Activated CD8-positive, alpha-beta T cell treated with anti-CD3 and anti-CD28 coated beads for 36 hours (primary cell): ENCODE measurements at regions not wholly inside any gene's neighbourhood (a gene's known extent, or its start where the extent isn't known, plus 50 kb on each side); places are given as distances from the start of the nearest gene placed in this dataset.

ENCODE experiments used
- ATAC-seq: fragments of 200-7000 bp; cut with Tn5 transposase; one replicate; pipeline ENCODE4 v1.10.0; 2021; ENCODE audit warnings: mild to moderate bottlenecking, moderate library complexity
- CTCF ChIA-PET: fragments of 350-600 bp; sonication (Branson Sonifier 250); formaldehyde crosslinking; loops from one replicate; lab custom pipeline; 2021; ENCODE audit warnings: antibody characterized with exemption; lab: Charles Lee
- POLR2A ChIA-PET: fragments of 350-600 bp; sonication (Branson Sonifier 250); formaldehyde crosslinking; loops from one replicate; lab custom pipeline; 2021; ENCODE audit warnings: antibody characterized with exemption; lab: Charles Lee
- DNase-seq: peaks from one replicate; pipeline ENCODE4 v3.0.0-alpha.2; 2020
- H3K27ac Mint-ChIP-seq: one replicate; pipeline ENCODE4 v1.8.0; 2021; ENCODE audit warnings: mild to moderate bottlenecking, mixed read lengths
- H3K27me3 Mint-ChIP-seq: one replicate; pipeline ENCODE4 v1.8.0; 2021; ENCODE audit warnings: mixed read lengths
- H3K36me3 Mint-ChIP-seq: one replicate; pipeline ENCODE4 v1.8.0; 2021; ENCODE audit warnings: low read depth, mixed read lengths
- H3K4me1 Mint-ChIP-seq: one replicate; pipeline ENCODE4 v1.8.0; 2021; ENCODE audit warnings: low read depth, mixed read lengths
- H3K4me3 Mint-ChIP-seq: one replicate; pipeline ENCODE4 v1.8.0; 2021; ENCODE audit warnings: mild to moderate bottlenecking, moderate library complexity, mixed read lengths
- H3K9me3 Mint-ChIP-seq: one replicate; pipeline ENCODE4 v1.8.0; 2021; ENCODE audit warnings: mixed read lengths
- intact Hi-C: fragments of 100-400 bp; cut with micrococcal nuclease; formaldehyde crosslinking; loops from one replicate; pipeline ENCODE4 v1.10.0; 2022
- TF ChIP-seq, protein P1 (sequence below): fragments of 200-600 bp; IDR thresholded peaks from one replicate; pipeline ENCODE4 v1.8.0; 2022; ENCODE audit warnings: antibody characterized with exemption, mild to moderate bottlenecking

DNA sequence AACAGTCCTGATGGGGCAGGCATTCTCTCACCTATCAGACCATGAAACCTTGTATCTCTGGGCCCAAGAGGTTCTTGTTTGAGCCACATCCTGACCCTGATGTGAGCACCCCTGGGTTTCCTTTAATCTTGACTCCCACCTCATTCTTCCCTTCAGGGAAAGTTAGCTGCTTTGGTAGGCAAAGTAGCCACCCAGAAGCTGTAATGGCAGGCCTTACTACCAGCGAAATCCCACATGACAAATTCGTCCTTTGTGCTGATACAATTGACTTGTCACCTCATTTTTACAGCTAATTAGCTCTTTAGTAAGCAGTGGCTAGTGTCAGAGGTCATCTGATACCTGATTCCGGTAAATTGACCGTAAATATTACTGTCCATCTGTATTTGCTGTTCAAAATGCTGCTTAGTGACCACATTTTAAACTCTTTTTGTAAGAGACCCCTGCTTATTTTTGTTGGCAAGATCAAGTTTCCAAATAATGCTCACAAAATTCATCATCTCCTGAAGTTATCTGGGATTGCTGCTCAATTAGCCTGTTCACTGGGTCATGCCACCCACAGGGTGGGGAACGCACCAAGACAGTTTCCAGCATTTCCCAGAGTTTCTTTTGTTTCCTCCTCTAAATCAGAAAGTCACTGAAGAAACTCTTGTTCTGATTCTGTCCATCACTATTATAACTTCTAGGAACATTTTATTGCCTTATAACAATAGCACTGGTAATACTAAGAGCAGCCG is 329.7 kb downstream of the GPAT3 start:
- TF ChIP-seq, protein P1, sequence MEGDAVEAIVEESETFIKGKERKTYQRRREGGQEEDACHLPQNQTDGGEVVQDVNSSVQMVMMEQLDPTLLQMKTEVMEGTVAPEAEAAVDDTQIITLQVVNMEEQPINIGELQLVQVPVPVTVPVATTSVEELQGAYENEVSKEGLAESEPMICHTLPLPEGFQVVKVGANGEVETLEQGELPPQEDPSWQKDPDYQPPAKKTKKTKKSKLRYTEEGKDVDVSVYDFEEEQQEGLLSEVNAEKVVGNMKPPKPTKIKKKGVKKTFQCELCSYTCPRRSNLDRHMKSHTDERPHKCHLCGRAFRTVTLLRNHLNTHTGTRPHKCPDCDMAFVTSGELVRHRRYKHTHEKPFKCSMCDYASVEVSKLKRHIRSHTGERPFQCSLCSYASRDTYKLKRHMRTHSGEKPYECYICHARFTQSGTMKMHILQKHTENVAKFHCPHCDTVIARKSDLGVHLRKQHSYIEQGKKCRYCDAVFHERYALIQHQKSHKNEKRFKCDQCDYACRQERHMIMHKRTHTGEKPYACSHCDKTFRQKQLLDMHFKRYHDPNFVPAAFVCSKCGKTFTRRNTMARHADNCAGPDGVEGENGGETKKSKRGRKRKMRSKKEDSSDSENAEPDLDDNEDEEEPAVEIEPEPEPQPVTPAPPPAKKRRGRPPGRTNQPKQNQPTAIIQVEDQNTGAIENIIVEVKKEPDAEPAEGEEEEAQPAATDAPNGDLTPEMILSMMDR: no peak
- POLR2A ChIA-PET: no interaction called here
- CTCF ChIA-PET: no interaction called here
- no peak overlapping the region for H3K27ac Mint-ChIP-seq
- H3K4me3 Mint-ChIP-seq: no peak overlapping the region
- H3K27me3 Mint-ChIP-seq: no peaks in the 10 kb centered on the region
- no peaks in the 10 kb centered on the region for H3K36me3 Mint-ChIP-seq
- no peaks in the 10 kb centered on the region for H3K9me3 Mint-ChIP-seq
- no peaks in the 10 kb centered on the region for H3K4me1 Mint-ChIP-seq
- DNase-seq: no peak
- ATAC-seq: no peak
- intact Hi-C loops: no loop called here

DNA sequence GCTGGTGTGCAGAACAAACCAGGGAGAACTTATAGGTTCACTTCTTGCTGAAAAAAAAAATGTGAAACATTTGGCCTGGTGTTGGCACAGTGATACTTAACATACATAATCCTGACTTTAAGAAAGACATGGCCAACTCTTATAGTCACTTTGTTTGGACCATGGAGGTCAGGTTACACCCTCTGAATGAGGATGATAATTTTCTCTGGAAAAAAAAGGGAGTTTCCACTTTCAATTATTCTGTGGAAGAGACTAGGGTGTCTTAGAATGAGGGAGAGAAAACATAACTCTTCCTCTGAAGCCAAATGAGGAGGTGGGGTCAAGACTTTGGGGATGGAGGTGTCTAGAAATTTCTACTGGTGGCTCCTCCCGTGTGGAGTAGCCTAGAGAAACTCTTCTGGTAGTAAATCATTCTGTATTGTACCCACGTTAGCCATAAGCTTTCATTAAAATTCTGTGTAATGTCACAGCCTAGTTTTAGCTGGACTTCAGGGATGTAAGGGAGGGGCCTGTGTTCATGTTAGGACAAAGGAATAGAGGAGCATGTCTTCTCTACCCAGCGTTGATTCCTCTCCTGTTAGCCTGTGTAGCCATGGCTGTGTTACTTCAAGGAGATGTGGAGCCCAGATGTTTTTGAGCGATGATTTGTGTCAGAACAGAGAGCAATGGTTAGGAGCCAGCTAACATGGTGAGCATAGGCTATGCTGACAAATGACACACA is 328.3 kb downstream of the GPAT3 start:
- H3K4me1 Mint-ChIP-seq: no peaks in the 10 kb centered on the region
- ChIA-PET POLR2A (no interaction called here), CTCF (no interaction called here)
- H3K9me3 Mint-ChIP-seq: no peaks in the 10 kb centered on the region
- TF ChIP-seq, protein P1: no peak
- no peak overlapping the region for H3K27ac Mint-ChIP-seq
- no peaks in the 10 kb centered on the region for H3K36me3 Mint-ChIP-seq
- intact Hi-C loops: no loop called here
- no peak for ATAC-seq
- no peaks in the 10 kb centered on the region for H3K27me3 Mint-ChIP-seq
- no peak for DNase-seq
- no peak overlapping the region for H3K4me3 Mint-ChIP-seq

DNA sequence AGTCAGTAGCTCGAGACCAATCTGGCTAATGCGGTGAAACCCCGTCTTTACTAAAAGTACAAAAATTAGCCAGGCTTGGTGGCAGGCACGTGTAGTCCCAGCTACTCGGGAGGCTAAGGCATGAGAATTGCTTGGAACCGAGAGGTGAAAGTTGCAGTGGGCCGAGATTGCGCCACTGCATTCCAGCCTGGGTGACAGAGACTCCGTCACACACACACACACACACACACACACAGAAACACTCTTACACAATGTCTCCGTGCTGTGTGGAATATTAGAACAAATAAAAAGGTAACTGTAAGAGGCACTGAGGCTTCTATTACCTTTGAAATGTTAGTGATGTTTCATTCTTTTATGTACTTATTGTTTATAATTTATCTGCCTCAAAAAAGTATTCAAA is 326.6 kb downstream of the GPAT3 start:
- TF ChIP-seq, protein P1: no peak
- H3K36me3 Mint-ChIP-seq: no peaks in the 10 kb centered on the region

DNA sequence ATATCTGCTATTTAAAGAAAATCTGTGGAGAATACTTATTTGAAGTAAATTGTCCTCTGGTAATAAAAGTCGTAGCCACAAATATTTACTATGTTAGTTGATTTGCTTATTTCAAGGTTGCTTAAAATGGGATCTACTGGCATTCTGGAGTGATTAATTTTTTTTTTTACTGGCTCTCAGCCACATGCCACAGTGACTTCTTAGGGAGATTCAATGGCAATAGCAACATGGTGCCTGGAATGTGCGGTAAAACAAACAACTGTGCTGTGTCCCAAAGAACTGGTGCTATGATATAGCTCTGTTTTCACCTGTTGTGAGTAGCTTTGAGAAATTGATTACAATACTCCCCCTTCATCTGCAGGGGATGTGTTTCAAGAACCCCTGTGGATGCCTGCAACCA is 324.3 kb downstream of the GPAT3 start:
- Mint-ChIP-seq H3K4me1 (no peaks in the 10 kb centered on the region), H3K36me3 (no peaks in the 10 kb centered on the region), H3K27ac (no peak overlapping the region), H3K27me3 (no peaks in the 10 kb centered on the region), H3K4me3 (no peak overlapping the region), H3K9me3 (no peaks in the 10 kb centered on the region)
- no peak for DNase-seq
- ChIA-PET POLR2A (no interaction called here), CTCF (no interaction called here)
- TF ChIP-seq, protein P1: no peak
- ATAC-seq: no peak
- intact Hi-C loops: no loop called here

More for the DNA sequence above, 326.6 kb downstream of the GPAT3 start:
- ChIA-PET POLR2A (no interaction called here), CTCF (no interaction called here)
- H3K27ac Mint-ChIP-seq: no peak overlapping the region
- no peaks in the 10 kb centered on the region for H3K9me3 Mint-ChIP-seq
- H3K4me3 Mint-ChIP-seq: no peak overlapping the region
- no peak for ATAC-seq
- H3K4me1 Mint-ChIP-seq: no peaks in the 10 kb centered on the region
- intact Hi-C loops: no loop called here
- DNase-seq: no peak
- no peaks in the 10 kb centered on the region for H3K27me3 Mint-ChIP-seq

DNA sequence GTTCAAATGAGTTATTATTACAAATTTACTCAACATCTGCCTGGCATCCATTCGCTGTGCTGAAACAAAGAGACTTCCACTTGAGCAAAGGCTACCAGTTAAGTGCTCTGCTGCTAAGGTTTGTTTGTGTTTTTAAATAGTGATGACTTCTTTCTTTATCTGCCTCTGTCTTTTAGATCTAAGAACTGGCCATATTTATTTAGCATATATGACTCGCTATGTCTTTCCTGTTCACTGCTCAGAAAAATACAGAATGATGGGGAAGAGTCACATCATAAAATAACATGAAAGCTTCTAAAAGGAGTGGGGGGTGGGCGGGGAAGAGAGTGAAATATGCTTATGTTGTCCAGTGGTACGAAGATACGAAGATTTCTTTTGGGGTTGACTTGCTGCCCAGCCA is 322.2 kb downstream of the GPAT3 start:
- TF ChIP-seq, protein P1: no peak
- Mint-ChIP-seq H3K4me3 (no peak overlapping the region), H3K27me3 (peaks cover 3% of the 10 kb centered on the region), H3K36me3 (no peaks in the 10 kb centered on the region), H3K4me1 (no peaks in the 10 kb centered on the region), H3K9me3 (no peaks in the 10 kb centered on the region), H3K27ac (no peak overlapping the region)
- DNase-seq (no peak), ATAC-seq (no peak)
- intact Hi-C loops: no loop called here
- CTCF ChIA-PET: no interaction called here
- POLR2A ChIA-PET: no interaction called here
